Astrocyte (in vitro differentiated cells and primary cell): ENCODE measurements at regions not wholly inside any gene's neighbourhood (a gene's known extent, or its start where the extent isn't known, plus 50 kb on each side); places are given as distances from the start of the nearest gene placed in this dataset.

ENCODE experiments used
- DNase-seq: peaks from one replicate; pipeline ENCODE4 v3.0.0-alpha.2; 2010; ENCODE audit warnings: low read depth
- FAIRE-seq: peaks from 2 replicates; lab custom pipeline; 2011; peaks lifted over from hg19 to GRCh38; lab: Jason Lieb, UNC
- H2AFZ ChIP-seq: 2 replicates; pipeline ENCODE4 v1.6.0; 2012; ENCODE audit warnings: low read depth, low read length, inconsistent platforms
- H3K27ac ChIP-seq: 2 replicates; pipeline ENCODE4 v1.5.1; 2011; ENCODE audit warnings: low read depth, low read length, inconsistent platforms
- H3K27me3 ChIP-seq: 2 replicates; pipeline ENCODE4 v1.6.0; 2011; ENCODE audit warnings: low read length, inconsistent platforms; ENCODE audit not compliant: insufficient read depth
- H3K36me3 ChIP-seq: 2 replicates; pipeline ENCODE4 v1.5.1; 2011; ENCODE audit warnings: low read length, inconsistent platforms; ENCODE audit not compliant: insufficient read depth
- H3K4me1 ChIP-seq: 2 replicates; pipeline ENCODE4 v1.5.1; 2011; ENCODE audit warnings: low read length, inconsistent platforms; ENCODE audit not compliant: insufficient read depth
- H3K4me2 ChIP-seq: 2 replicates; pipeline ENCODE4 v1.6.0; 2012; ENCODE audit warnings: low read length, inconsistent platforms
- H3K4me3 ChIP-seq: 2 replicates; pipeline ENCODE4 v1.5.1; 2011; ENCODE audit warnings: low read depth, mild to moderate bottlenecking, low read length, inconsistent platforms; ENCODE audit not compliant: insufficient read depth
- H3K79me2 ChIP-seq: 2 replicates; pipeline ENCODE4 v1.6.0; 2012; ENCODE audit warnings: mild to moderate bottlenecking, low read length, inconsistent platforms; ENCODE audit not compliant: insufficient read depth
- H3K9ac ChIP-seq: 2 replicates; pipeline ENCODE4 v1.6.0; 2012; ENCODE audit warnings: mild to moderate bottlenecking, low read length, inconsistent platforms
- H3K9me3 ChIP-seq: 2 replicates; pipeline ENCODE4 v1.5.1; 2012; ENCODE audit warnings: low read depth, mild to moderate bottlenecking, low read length, inconsistent platforms; ENCODE audit not compliant: insufficient read depth
- H4K20me1 ChIP-seq: 2 replicates; pipeline ENCODE4 v1.6.0; 2012; ENCODE audit warnings: low read length, inconsistent platforms; ENCODE audit not compliant: insufficient read depth
- H3K27ac Mint-ChIP-seq: one replicate; pipeline ENCODE4 v1.8.0; 2021; ENCODE audit warnings: mild to moderate bottlenecking, mixed read lengths; ENCODE audit not compliant: unreplicated experiment
- H3K27me3 Mint-ChIP-seq: one replicate; pipeline ENCODE4 v1.8.0; 2021; ENCODE audit warnings: low read depth, mixed read lengths; ENCODE audit not compliant: unreplicated experiment
- H3K36me3 Mint-ChIP-seq: one replicate; pipeline ENCODE4 v1.8.0; 2021; ENCODE audit warnings: low read depth, mixed read lengths; ENCODE audit not compliant: unreplicated experiment
- H3K4me1 Mint-ChIP-seq: one replicate; pipeline ENCODE4 v1.8.0; 2021; ENCODE audit warnings: low read depth, mixed read lengths; ENCODE audit not compliant: unreplicated experiment
- H3K4me3 Mint-ChIP-seq: one replicate; pipeline ENCODE4 v1.8.0; 2021; ENCODE audit warnings: mild to moderate bottlenecking, moderate library complexity, mixed read lengths; ENCODE audit not compliant: unreplicated experiment
- H3K9me3 Mint-ChIP-seq: one replicate; pipeline ENCODE4 v1.8.0; 2021; ENCODE audit warnings: mild to moderate bottlenecking, mixed read lengths; ENCODE audit not compliant: unreplicated experiment
- EZH2 ChIP-seq: IDR thresholded peaks from 2 replicates; pipeline ENCODE4 v1.6.1; 2012; ENCODE audit warnings: mild to moderate bottlenecking, low read length, inconsistent platforms; ENCODE audit not compliant: insufficient read depth
- TF ChIP-seq, protein P1 (sequence below): IDR thresholded peaks from 2 replicates; pipeline ENCODE4 v1.5.1; 2011; ENCODE audit warnings: low read depth, mild to moderate bottlenecking, inconsistent platforms, low read length, moderate library complexity; ENCODE audit not compliant: insufficient read depth

DNA sequence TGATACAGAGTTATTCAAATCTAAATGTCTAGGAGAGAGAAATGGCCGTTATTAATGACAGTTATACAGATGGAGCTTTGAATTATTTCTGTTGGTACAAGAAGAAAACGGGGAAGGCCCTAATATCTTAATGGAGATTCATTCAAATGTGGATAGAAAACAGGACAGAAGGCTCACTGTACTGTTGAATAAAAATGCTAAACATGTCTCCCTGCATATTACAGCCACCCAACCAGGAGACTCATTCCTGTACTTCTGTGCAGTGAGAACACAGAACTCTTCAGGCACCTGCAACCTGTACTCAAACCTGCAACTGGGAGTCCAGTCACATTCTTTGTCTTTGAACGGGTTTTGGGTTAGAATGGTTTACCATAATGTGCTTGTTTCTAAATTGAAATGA lies 403.2 kb downstream of the DAD1 start:
- Histone ChIP-seq H3K79me2 (no peaks in the 10 kb centered on the region), H3K4me3 (no peak overlapping the region), H3K27ac (peak overlapping the region; percentile 76), H2AFZ (no peak overlapping the region), H3K9ac (peak overlapping the region; percentile 55), H3K36me3 (no peaks in the 10 kb centered on the region), H3K27me3 (no peaks in the 10 kb centered on the region), H4K20me1 (no peaks in the 10 kb centered on the region), H3K9me3 (no peaks in the 10 kb centered on the region), H3K4me1 (peaks cover 11% of the 10 kb centered on the region), H3K4me2 (peak overlapping the region; percentile 16)
- no peak for FAIRE-seq
- Mint-ChIP-seq H3K9me3 (no peaks in the 10 kb centered on the region), H3K4me1 (peaks cover 30% of the 10 kb centered on the region), H3K36me3 (no peaks in the 10 kb centered on the region), H3K4me3 (no peak overlapping the region), H3K27me3 (no peaks in the 10 kb centered on the region), H3K27ac (no peak overlapping the region)
- TF ChIP-seq, protein P1, sequence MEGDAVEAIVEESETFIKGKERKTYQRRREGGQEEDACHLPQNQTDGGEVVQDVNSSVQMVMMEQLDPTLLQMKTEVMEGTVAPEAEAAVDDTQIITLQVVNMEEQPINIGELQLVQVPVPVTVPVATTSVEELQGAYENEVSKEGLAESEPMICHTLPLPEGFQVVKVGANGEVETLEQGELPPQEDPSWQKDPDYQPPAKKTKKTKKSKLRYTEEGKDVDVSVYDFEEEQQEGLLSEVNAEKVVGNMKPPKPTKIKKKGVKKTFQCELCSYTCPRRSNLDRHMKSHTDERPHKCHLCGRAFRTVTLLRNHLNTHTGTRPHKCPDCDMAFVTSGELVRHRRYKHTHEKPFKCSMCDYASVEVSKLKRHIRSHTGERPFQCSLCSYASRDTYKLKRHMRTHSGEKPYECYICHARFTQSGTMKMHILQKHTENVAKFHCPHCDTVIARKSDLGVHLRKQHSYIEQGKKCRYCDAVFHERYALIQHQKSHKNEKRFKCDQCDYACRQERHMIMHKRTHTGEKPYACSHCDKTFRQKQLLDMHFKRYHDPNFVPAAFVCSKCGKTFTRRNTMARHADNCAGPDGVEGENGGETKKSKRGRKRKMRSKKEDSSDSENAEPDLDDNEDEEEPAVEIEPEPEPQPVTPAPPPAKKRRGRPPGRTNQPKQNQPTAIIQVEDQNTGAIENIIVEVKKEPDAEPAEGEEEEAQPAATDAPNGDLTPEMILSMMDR = no peak
- no peak for TF ChIP-seq EZH2
- no peak for DNase-seq

DNA sequence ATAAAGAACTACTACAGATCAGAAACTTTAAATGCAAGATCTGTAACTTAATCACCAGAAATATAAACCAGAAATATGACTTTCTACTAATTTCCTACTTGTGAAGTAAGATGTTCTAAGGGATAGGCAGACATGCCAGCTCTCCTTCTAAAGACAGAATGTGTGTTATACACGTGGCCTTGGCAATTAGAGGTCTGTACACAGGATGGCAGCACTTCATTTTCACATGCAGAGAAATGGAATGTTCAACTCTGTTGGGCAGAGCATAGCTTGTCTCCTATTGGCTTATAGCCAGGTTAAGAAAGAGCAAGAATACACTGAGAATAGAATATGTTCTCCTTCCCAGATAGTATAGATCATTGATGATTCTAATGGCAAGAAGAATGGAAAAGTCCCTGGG lies 403.8 kb downstream of the DAD1 start:
- H4K20me1 ChIP-seq = no peaks in the 10 kb centered on the region
- FAIRE-seq (no peak), DNase-seq (no peak)
- Mint-ChIP-seq H3K27ac (no peak overlapping the region), H3K36me3 (no peaks in the 10 kb centered on the region), H3K4me3 (no peak overlapping the region), H3K4me1 (peaks cover 24% of the 10 kb centered on the region), H3K9me3 (no peaks in the 10 kb centered on the region), H3K27me3 (no peaks in the 10 kb centered on the region)
- H3K27me3 ChIP-seq = no peaks in the 10 kb centered on the region
- no peaks in the 10 kb centered on the region for H3K9me3 ChIP-seq
- peak overlapping the region; percentile 55 for H3K9ac ChIP-seq
- no peak overlapping the region for H2AFZ ChIP-seq
- peak overlapping the region; percentile 16 for H3K4me2 ChIP-seq
- no peak for TF ChIP-seq EZH2
- TF ChIP-seq, protein P1 = peak; percentile 23
- H3K4me3 ChIP-seq = no peak overlapping the region
- no peaks in the 10 kb centered on the region for H3K36me3 ChIP-seq
- peak overlapping the region; percentile 76 for H3K27ac ChIP-seq
- peaks cover 10% of the 10 kb centered on the region for H3K4me1 ChIP-seq
- no peaks in the 10 kb centered on the region for H3K79me2 ChIP-seq

DNA sequence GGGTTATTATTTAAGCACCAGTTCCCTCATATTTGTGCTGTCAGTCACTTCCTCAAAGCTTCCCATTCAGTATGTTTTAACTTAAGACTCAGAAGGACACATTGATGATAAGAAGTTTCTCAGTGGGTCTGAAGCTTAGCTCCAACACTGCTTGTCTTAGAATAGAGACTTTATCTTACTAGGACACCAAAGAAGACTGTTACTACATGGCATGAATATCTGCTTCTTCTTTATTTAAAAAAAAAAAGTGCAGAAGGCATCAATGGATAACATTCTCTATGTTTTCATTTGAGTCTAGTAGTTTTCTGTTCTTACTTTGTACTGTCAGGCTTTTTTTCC lies 404.2 kb downstream of the DAD1 start:
- Histone ChIP-seq H3K9me3 (no peaks in the 10 kb centered on the region), H3K4me3 (no peak overlapping the region), H3K27me3 (no peaks in the 10 kb centered on the region), H3K4me1 (peaks cover 6% of the 10 kb centered on the region), H3K4me2 (peak overlapping the region; percentile 16), H3K27ac (peak overlapping the region; percentile 76), H3K79me2 (no peaks in the 10 kb centered on the region), H3K36me3 (no peaks in the 10 kb centered on the region), H3K9ac (peak overlapping the region; percentile 55), H4K20me1 (no peaks in the 10 kb centered on the region), H2AFZ (no peak overlapping the region)
- Mint-ChIP-seq H3K9me3 (no peaks in the 10 kb centered on the region), H3K4me3 (no peak overlapping the region), H3K27ac (peak overlapping the region; percentile 70), H3K36me3 (no peaks in the 10 kb centered on the region), H3K4me1 (peaks cover 20% of the 10 kb centered on the region), H3K27me3 (no peaks in the 10 kb centered on the region)
- DNase-seq (no peak), FAIRE-seq (peak; percentile 5)
- TF ChIP-seq, protein P1 = no peak
- TF ChIP-seq EZH2 = no peak
